HG02642 (cell line): ENCODE measurements at regions not wholly inside any gene's neighbourhood (a gene's known extent, or its start where the extent isn't known, plus 50 kb on each side); places are given as distances from the start of the nearest gene placed in this dataset.

Experiments
- ATAC-seq: cut with Tn5 transposase; IDR thresholded peaks from one replicate; pipeline ENCODE4 v1.9.1; 2021; ENCODE audit warnings: mild to moderate bottlenecking; ENCODE audit not compliant: unreplicated experiment, poor library complexity

- ATAC-seq: no peak
Observed at GRCh38 chr20:19943061-19943521, 74.1 kb upstream of the NAA20 start.

- ATAC-seq: peak; percentile 49
Observed at GRCh38 chr20:19944772-19945459, 72.2 kb upstream of the NAA20 start.

DNA sequence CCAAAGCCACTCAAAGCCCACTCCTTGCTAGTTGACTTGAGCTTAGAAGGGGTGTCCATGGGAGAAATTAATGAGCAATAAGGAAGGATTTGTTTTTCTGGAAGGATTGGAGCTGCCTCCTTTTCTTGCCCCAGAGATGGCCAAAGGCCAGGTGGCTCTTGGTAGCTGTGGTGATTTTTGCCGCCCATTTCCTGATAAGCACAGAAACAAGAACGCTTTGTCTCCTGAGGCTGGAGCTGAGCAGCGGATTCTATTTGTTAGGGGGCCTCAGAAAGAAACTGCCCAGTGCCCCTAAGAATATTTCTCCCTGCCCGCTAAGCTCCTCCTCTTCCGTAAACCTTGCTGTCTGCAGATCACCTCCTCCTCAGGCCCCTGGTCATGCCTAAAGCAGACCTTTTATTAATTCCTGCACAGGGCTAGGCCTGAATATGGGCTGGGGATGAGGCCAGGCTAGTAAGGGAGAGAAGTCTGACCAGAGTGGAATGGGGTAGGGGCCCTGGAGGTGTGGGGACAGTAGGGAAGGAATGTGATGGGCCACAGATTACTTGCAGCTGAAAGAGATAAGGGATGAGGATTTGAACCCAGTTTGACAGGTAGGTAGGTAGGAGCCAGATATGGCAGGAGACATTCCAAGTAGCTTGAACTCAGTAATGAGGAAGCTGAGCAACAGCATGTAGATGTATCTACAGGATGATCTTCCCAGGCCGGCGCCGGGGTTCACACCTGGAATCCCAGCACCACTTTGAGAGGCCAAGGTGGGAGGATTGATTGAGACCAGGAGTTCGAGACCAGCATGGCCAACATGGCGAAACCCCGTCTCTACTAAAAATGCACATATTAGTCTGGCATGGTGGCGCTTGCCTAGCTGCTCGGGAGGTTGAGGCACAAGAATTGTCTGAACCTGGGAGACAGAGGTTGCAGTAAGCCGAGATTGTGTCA is 71.2 kb upstream of the NAA20 start:
- no peak for ATAC-seq

- peak; percentile 63 for ATAC-seq
Observed at GRCh38 chr20:19947611-19948264, 69.4 kb upstream of the NAA20 start.

- ATAC-seq: no peak
Observed at GRCh38 chr20:19949195-19949867, 67.8 kb upstream of the NAA20 start.

DNA sequence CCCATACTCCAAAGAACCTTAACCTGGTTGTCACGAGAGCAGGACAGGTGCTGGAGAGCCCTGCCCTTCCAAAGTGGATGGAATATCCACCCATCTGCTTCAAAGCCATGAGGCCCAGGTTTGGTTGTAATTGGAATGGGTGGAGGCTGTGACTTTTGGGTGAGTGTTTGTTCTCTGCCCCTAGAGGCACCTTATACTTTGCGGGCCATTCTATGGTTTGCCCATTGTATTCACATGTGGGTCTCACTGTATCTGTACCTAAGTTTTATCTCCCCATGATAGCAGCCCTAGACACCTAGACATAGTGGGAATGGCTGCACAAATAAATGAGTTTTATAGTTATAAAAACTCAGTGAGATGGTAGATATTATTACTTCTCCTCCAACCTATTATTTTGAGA is 67.1 kb upstream of the NAA20 start:
- no peak for ATAC-seq

GRCh38 chr20:19952392-19952791 is 64.8 kb upstream of the NAA20 start:
- ATAC-seq: no peak

GRCh38 chr20:19953606-19954005 is 63.6 kb upstream of the NAA20 start:
- no peak for ATAC-seq

DNA sequence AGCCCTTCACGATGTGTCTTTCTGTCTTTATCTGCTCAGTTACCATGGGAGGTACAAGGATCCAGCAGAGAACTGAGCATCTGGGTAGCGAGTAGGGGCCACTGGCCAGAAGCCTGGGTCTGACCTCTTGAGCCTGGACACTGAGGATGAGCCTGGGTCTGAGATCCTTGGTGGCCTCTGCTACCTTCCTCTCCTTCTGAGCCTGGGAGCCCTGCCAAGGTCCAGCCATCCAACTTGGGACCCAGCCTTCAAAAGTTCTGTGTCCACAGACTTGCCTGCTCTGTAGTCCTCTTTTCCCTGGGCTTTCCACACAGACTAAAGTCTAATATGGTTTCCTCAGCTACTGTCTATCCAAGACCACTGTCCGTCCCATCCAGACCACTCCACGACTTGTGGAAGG is 60.2 kb upstream of the NAA20 start:
- no peak for ATAC-seq

DNA sequence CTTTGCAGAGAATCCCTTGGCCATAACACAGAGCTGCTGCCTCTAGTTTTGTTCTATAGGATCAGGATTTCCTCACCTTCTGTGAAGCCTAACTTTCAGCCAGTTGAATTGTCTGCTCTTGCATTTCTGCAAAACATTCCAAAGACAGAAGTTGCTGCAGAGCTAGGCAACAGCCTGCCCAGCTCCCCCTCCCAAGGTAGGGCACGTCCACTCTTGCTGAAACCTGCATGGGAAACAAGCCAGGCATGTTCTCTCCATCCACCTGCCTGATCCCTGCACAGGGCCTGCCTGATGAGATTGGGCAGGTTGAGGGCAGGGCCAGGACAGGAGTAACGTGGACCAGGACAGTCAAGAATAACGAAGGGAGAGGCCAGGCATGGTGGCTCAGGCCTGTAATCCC is 58.9 kb upstream of the NAA20 start:
- ATAC-seq: no peak

- no peak for ATAC-seq
Observed at GRCh38 chr20:19958928-19959327, 58.2 kb upstream of the NAA20 start.

- no peak for ATAC-seq
Observed at GRCh38 chr20:19960745-19961144, 56.4 kb upstream of the NAA20 start.

DNA sequence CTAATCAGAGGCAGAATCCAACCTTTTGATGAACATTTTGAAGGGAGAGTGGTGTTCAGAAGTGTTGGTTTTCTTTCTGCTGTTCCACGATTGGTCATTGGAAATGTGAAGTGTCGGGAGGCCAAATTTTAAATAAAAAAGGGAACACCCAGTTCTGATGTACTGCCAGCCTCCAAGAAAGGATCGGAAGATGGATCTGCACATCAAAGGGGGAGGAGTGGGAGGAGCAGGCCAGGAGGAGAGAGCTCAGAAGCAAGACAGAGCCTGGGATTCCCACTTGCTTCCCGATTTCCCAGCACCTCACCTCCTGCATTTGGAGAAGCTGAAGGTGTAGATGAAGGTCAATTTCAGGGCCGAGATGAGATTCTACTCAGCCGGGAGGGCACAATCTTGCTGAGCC is 55.9 kb upstream of the NAA20 start:
- no peak for ATAC-seq

- ATAC-seq: no peak
Observed at GRCh38 chr20:19962958-19963357, 54.2 kb upstream of the NAA20 start.

GRCh38 chr20:19964289-19965265 is 52.6 kb upstream of the NAA20 start:
- no peak for ATAC-seq

- no peak for ATAC-seq
Observed at GRCh38 chr20:19966840-19967239, 50.3 kb upstream of the NAA20 start.
